ENCODE measurements at regions not wholly inside any gene's neighbourhood (a gene's known extent, or its start where the extent isn't known, plus 50 kb on each side); places are given as distances from the start of the nearest gene placed in this dataset.

DNA sequence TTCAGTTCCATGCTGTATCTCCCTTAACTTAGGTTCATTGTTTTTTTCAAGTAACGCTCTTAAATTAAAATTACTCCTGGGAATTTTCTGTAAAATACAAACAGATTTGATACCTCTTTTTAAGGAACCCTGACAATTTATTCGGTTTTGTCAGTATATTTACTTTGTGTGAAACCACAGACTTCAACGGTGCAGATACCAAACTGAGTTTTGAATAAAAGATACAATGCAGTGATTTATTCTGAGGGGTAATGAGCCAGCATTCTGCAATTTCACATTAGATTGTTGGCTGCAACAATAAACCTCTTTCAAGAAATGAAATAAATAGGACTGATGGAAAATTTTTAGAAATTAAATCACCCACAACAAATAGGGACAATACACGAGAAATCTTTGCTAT lies 308.6 kb upstream of the EDIL3 start:
- H3K9ac ChIP-seq (ENCODE audit: low read depth in 1 of 2, low read length in 2 of 2) = no peak overlapping the region
- no peak for DNase-seq (ENCODE audit: low spot score)
- H3K36me3 ChIP-seq (ENCODE audit: control insufficient read depth in 4 of 4, insufficient read depth in 3 of 4, low read depth in 1 of 4, low read length in 3 of 4) = no peaks in the 10 kb centered on the region
- TF ChIP-seq FOXA2 (IDR thresholded peaks at IDR 0.05) = no peak
- TF ChIP-seq, protein P1, sequence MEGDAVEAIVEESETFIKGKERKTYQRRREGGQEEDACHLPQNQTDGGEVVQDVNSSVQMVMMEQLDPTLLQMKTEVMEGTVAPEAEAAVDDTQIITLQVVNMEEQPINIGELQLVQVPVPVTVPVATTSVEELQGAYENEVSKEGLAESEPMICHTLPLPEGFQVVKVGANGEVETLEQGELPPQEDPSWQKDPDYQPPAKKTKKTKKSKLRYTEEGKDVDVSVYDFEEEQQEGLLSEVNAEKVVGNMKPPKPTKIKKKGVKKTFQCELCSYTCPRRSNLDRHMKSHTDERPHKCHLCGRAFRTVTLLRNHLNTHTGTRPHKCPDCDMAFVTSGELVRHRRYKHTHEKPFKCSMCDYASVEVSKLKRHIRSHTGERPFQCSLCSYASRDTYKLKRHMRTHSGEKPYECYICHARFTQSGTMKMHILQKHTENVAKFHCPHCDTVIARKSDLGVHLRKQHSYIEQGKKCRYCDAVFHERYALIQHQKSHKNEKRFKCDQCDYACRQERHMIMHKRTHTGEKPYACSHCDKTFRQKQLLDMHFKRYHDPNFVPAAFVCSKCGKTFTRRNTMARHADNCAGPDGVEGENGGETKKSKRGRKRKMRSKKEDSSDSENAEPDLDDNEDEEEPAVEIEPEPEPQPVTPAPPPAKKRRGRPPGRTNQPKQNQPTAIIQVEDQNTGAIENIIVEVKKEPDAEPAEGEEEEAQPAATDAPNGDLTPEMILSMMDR (IDR thresholded peaks at IDR 0.05; ENCODE audit: low read depth, low read length, missing input control) = no peak
- no peak for TF ChIP-seq SP1 (IDR thresholded peaks at IDR 0.05)
- TF ChIP-seq, protein P2, sequence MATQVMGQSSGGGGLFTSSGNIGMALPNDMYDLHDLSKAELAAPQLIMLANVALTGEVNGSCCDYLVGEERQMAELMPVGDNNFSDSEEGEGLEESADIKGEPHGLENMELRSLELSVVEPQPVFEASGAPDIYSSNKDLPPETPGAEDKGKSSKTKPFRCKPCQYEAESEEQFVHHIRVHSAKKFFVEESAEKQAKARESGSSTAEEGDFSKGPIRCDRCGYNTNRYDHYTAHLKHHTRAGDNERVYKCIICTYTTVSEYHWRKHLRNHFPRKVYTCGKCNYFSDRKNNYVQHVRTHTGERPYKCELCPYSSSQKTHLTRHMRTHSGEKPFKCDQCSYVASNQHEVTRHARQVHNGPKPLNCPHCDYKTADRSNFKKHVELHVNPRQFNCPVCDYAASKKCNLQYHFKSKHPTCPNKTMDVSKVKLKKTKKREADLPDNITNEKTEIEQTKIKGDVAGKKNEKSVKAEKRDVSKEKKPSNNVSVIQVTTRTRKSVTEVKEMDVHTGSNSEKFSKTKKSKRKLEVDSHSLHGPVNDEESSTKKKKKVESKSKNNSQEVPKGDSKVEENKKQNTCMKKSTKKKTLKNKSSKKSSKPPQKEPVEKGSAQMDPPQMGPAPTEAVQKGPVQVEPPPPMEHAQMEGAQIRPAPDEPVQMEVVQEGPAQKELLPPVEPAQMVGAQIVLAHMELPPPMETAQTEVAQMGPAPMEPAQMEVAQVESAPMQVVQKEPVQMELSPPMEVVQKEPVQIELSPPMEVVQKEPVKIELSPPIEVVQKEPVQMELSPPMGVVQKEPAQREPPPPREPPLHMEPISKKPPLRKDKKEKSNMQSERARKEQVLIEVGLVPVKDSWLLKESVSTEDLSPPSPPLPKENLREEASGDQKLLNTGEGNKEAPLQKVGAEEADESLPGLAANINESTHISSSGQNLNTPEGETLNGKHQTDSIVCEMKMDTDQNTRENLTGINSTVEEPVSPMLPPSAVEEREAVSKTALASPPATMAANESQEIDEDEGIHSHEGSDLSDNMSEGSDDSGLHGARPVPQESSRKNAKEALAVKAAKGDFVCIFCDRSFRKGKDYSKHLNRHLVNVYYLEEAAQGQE (IDR thresholded peaks at IDR 0.05) = no peak
- no peak for TF ChIP-seq RXRA (IDR thresholded peaks at IDR 0.05)
- H3K27me3 ChIP-seq (ENCODE audit: control insufficient read depth in 4 of 4, insufficient read depth in 4 of 4, low read length in 3 of 4) = no peaks in the 10 kb centered on the region
- H3K4me1 ChIP-seq (ENCODE audit: control insufficient read depth in 4 of 4, insufficient read depth in 4 of 4, low read length in 3 of 4) = no peaks in the 10 kb centered on the region
- H3K27ac ChIP-seq (ENCODE audit: low read depth in 1 of 2, low read length in 2 of 2) = no peak overlapping the region
- no peaks in the 10 kb centered on the region for H3K9me3 ChIP-seq (ENCODE audit: control insufficient read depth in 4 of 4, low read length in 3 of 4)
- no peak overlapping the region for H3K4me3 ChIP-seq (ENCODE audit: low read depth in 1 of 3, low read length in 3 of 3)
- WGBS = 70% methylated on average over 4 of the region's 4 CpGs

DNA sequence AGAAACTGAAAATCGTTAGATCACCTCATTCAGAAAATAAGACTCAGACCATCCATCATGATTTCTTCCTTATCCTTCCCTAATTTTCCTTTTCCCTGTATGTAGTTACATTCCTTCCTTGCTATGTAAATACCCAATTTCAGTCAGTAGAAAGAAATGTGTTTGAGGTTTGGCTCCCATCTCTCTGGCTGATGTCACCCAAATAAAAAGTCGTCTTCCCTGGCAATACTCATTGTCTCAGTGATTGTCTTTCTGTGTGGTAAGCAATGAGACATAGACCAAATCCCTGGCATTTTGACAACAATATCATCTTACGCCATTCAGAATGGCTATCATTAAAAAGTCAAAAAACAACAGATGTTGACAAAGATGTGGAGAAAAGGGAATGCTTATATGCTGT lies 303.9 kb upstream of the EDIL3 start:
- H3K4me1 ChIP-seq (ENCODE audit: control insufficient read depth in 4 of 4, insufficient read depth in 4 of 4, low read length in 3 of 4) = no peaks in the 10 kb centered on the region
- no peak overlapping the region for H3K4me3 ChIP-seq (ENCODE audit: low read depth in 1 of 3, low read length in 3 of 3)
- no peak for TF ChIP-seq GABPA (IDR thresholded peaks at IDR 0.05 in 1 of 2, conservative IDR thresholded peaks at IDR 0.05 in 1 of 2)
- TF ChIP-seq TAF1 (conservative IDR thresholded peaks at IDR 0.05) = no peak
- no peak for TF ChIP-seq RXRA (IDR thresholded peaks at IDR 0.05)
- TF ChIP-seq, protein P1 (IDR thresholded peaks at IDR 0.05; ENCODE audit: low read depth, low read length, missing input control) = no peak
- no peak for TF ChIP-seq YY1 (IDR thresholded peaks at IDR 0.05)
- TF ChIP-seq, protein P3, sequence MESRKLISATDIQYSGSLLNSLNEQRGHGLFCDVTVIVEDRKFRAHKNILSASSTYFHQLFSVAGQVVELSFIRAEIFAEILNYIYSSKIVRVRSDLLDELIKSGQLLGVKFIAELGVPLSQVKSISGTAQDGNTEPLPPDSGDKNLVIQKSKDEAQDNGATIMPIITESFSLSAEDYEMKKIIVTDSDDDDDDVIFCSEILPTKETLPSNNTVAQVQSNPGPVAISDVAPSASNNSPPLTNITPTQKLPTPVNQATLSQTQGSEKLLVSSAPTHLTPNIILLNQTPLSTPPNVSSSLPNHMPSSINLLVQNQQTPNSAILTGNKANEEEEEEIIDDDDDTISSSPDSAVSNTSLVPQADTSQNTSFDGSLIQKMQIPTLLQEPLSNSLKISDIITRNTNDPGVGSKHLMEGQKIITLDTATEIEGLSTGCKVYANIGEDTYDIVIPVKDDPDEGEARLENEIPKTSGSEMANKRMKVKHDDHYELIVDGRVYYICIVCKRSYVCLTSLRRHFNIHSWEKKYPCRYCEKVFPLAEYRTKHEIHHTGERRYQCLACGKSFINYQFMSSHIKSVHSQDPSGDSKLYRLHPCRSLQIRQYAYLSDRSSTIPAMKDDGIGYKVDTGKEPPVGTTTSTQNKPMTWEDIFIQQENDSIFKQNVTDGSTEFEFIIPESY (IDR thresholded peaks at IDR 0.05) = no peak
- TF ChIP-seq RAD21 (IDR thresholded peaks at IDR 0.05) = no peak
- no peak for TF ChIP-seq HNF4A (conservative IDR thresholded peaks at IDR 0.05)
- TF ChIP-seq, protein P4, sequence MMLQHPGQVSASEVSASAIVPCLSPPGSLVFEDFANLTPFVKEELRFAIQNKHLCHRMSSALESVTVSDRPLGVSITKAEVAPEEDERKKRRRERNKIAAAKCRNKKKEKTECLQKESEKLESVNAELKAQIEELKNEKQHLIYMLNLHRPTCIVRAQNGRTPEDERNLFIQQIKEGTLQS (IDR thresholded peaks at IDR 0.05) = no peak
- no peak for TF ChIP-seq FOXA1 (IDR thresholded peaks at IDR 0.05)
- TF ChIP-seq NR2F2 (IDR thresholded peaks at IDR 0.05) = no peak
- no peak for TF ChIP-seq SP1 (IDR thresholded peaks at IDR 0.05)
- no peak for TF ChIP-seq HNF4G (IDR thresholded peaks at IDR 0.05)
- TF ChIP-seq, protein P2 (IDR thresholded peaks at IDR 0.05) = no peak
- TF ChIP-seq FOXA2 (IDR thresholded peaks at IDR 0.05) = no peak
- TF ChIP-seq EGR1 (IDR thresholded peaks at IDR 0.05; ENCODE audit: low read depth in 2 of 2) = no peak
- TF ChIP-seq, protein P5, sequence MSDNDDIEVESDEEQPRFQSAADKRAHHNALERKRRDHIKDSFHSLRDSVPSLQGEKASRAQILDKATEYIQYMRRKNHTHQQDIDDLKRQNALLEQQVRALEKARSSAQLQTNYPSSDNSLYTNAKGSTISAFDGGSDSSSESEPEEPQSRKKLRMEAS (IDR thresholded peaks at IDR 0.05) = no peak
- no peak for TF ChIP-seq JUND (IDR thresholded peaks at IDR 0.05)
- H3K36me3 ChIP-seq (ENCODE audit: control insufficient read depth in 4 of 4, insufficient read depth in 3 of 4, low read depth in 1 of 4, low read length in 3 of 4) = no peaks in the 10 kb centered on the region
- H3K27me3 ChIP-seq (ENCODE audit: control insufficient read depth in 4 of 4, insufficient read depth in 4 of 4, low read length in 3 of 4) = no peaks in the 10 kb centered on the region
- DNase-seq (ENCODE audit: low spot score) = no peak
- H3K9me3 ChIP-seq (ENCODE audit: control insufficient read depth in 4 of 4, low read length in 3 of 4) = no peaks in the 10 kb centered on the region
- H3K27ac ChIP-seq (ENCODE audit: low read depth in 1 of 2, low read length in 2 of 2) = no peak overlapping the region
- WGBS = 49% methylated on average over 3 of the region's 3 CpGs
- no peak overlapping the region for H3K9ac ChIP-seq (ENCODE audit: low read depth in 1 of 2, low read length in 2 of 2)

Measured in liver (tissue), 8 donors.